ENCODE measurements at regions not wholly inside any gene's neighbourhood (a gene's known extent, or its start where the extent isn't known, plus 50 kb on each side); places are given as distances from the start of the nearest gene placed in this dataset.

DNA sequence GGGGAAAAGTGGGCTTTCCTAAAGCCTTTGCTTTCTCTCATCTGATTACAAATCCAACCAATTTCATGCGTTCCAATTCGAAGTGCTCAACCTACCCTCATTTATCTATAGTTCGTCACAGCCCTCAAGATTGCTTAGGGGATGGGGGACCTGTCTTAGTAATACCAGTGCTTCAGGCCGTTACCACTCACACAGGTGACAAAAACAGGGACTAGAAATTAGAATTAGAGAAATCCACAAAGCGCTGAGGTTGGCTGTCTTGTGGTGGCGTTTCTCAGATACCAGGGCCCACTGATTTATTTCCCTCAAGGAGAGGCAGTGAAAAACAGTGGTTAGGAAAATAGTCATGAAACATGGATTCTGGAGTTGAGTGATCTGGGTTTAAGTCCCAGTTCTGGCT is 121.6 kb upstream of the SPACA1 start:
- H3K4me3 ChIP-seq = peak overlapping the region in 1 of 8 donors; percentile 2
- H3K27ac ChIP-seq = peak overlapping the region in 3 of 8 donors; percentile 12 to 45 (median 39)
- no peaks in the 10 kb centered on the region for H3K9me3 ChIP-seq
- intact Hi-C loops (cut with DNase I; ENCODE audit: low total_unique reads) = loop anchor here (10.0 kb wide), 1 partner anchor 859 kb away; no protein-coding TSS in a partner anchor
- TF ChIP-seq POLR2A (IDR thresholded peaks at IDR 0.05) (no peak), POLR2AphosphoS5 (IDR thresholded peaks at IDR 0.05) (no peak)
- TF ChIP-seq, protein P1, sequence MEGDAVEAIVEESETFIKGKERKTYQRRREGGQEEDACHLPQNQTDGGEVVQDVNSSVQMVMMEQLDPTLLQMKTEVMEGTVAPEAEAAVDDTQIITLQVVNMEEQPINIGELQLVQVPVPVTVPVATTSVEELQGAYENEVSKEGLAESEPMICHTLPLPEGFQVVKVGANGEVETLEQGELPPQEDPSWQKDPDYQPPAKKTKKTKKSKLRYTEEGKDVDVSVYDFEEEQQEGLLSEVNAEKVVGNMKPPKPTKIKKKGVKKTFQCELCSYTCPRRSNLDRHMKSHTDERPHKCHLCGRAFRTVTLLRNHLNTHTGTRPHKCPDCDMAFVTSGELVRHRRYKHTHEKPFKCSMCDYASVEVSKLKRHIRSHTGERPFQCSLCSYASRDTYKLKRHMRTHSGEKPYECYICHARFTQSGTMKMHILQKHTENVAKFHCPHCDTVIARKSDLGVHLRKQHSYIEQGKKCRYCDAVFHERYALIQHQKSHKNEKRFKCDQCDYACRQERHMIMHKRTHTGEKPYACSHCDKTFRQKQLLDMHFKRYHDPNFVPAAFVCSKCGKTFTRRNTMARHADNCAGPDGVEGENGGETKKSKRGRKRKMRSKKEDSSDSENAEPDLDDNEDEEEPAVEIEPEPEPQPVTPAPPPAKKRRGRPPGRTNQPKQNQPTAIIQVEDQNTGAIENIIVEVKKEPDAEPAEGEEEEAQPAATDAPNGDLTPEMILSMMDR (IDR thresholded peaks at IDR 0.05 in 8 of 11, conservative IDR thresholded peaks at IDR 0.05 in 3 of 11) = no peak
- H3K36me3 ChIP-seq = no peaks in the 10 kb centered on the region
- 83 to 89% (median 85%) methylated on average over 6 of the region's 6 CpGs for WGBS, 5 donors
- H3K4me1 ChIP-seq = peaks cover 7 to 69% (median 48%) of the 10 kb centered on the region in 6 donors
- no peaks in the 10 kb centered on the region for H3K27me3 ChIP-seq (replicated peaks in 1 of 7)
- DNase-seq = no peak

DNA sequence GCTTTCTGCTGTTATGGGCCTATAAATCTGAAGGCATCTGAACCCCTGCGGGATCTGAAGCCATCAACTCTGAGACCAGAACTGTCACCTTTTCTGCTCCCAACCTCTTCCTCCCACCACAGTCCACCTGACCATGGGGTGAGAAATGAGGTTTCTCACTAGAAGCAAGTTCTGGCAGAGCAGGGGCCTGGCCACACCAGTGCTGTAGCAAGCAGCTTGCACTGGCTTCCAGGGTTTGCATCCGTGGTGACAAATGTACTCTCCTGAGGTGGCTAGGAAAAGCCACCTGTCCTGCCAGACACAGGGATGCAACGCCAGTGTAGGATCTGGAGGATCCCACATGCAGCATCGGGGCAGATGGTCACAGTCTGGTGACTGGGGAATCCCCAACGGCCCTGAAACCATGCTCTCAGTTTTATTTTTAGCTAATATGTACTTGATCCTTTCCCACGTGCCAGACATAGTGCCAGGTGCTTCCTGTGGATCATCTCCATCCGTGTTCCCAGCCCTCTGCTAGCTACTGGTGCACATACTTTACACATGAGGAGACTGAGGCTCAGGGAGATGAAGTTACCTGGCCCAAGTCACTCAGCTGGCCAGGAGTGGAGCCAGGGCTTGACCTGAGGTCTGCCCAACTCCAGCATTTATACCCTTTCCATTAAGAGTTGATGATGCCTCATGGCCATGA is 122.1 kb upstream of the SPACA1 start:
- H3K27me3 ChIP-seq (replicated peaks in 1 of 7) = no peaks in the 10 kb centered on the region
- H3K4me3 ChIP-seq = peak overlapping the region in 1 of 8 donors; percentile 2
- WGBS, 5 donors = 24 to 37% (median 30%) methylated on average over 7 of the region's 7 CpGs
- H3K36me3 ChIP-seq = no peaks in the 10 kb centered on the region
- H3K27ac ChIP-seq = peak overlapping the region in 4 of 8 donors; percentile 8 to 45 (median 38)
- H3K9me3 ChIP-seq = no peaks in the 10 kb centered on the region
- intact Hi-C loops (cut with DNase I; ENCODE audit: low total_unique reads) = loop anchor here (10.0 kb wide), 1 partner anchor 859 kb away; no protein-coding TSS in a partner anchor
- TF ChIP-seq POLR2A (IDR thresholded peaks at IDR 0.05) (no peak), POLR2AphosphoS5 (IDR thresholded peaks at IDR 0.05) (peak in 2 of 3 donors; percentile 59 to 67)
- peaks cover 7 to 74% (median 48%) of the 10 kb centered on the region in 6 donors for H3K4me1 ChIP-seq
- DNase-seq = peak; percentile 83

DNA sequence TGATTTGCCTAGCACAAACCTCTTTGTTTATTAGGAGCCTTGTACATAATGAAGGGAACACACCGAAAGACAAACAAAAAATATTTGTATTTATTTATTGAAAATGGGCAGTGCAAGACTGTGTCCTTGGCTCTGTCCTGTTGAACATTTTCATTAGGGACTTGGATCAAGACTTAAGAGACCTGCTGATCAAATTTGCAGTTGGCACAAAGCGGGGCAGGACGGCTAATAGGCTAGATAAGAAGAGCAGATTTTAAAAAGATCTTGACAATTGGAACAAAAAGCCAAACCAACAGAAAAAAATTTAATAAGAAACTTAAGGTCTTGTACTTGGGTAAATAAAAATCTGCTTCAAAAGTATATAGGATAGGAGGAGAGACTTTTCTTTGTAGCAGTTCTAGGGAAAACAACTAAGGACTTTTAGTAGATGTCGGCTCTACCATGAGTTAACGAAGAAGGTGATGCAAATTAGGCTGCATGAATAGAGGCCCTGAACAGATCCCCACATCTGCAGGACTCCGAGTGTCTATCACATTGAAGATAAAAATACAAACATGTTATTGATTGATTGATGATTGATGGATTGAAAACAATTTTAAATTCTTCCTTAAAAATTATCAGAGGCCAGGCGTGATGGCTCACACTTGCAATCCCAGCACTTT is 124.1 kb upstream of the SPACA1 start:
- no peaks in the 10 kb centered on the region for H3K36me3 ChIP-seq
- H3K27me3 ChIP-seq (replicated peaks in 1 of 7) = no peaks in the 10 kb centered on the region
- H3K27ac ChIP-seq = peak overlapping the region in 5 of 8 donors; percentile 49 to 82 (median 71)
- WGBS, 5 donors = 82 to 91% (median 84%) methylated on average over 7 of the region's 7 CpGs
- H3K4me1 ChIP-seq = peaks cover 0 to 69% (median 42%) of the 10 kb centered on the region in 6 donors
- no peak overlapping the region for H3K4me3 ChIP-seq
- no peaks in the 10 kb centered on the region for H3K9me3 ChIP-seq
- TF ChIP-seq, protein P1 (IDR thresholded peaks at IDR 0.05 in 8 of 11, conservative IDR thresholded peaks at IDR 0.05 in 3 of 11) = no peak
- TF ChIP-seq POLR2A (IDR thresholded peaks at IDR 0.05) = no peak
- no peak for TF ChIP-seq POLR2AphosphoS5 (IDR thresholded peaks at IDR 0.05)
- intact Hi-C loops (cut with DNase I; ENCODE audit: low total_unique reads) = loop anchor here (10.0 kb wide), 1 partner anchor 861 kb away; no protein-coding TSS in a partner anchor
- DNase-seq = no peak

GRCh38 chr6:87922947-87923330 is 124.7 kb upstream of the SPACA1 start:
- no peak overlapping the region for H3K4me3 ChIP-seq
- H3K36me3 ChIP-seq = no peaks in the 10 kb centered on the region
- no peaks in the 10 kb centered on the region for H3K9me3 ChIP-seq
- H3K4me1 ChIP-seq = peaks cover 0 to 75% (median 42%) of the 10 kb centered on the region in 6 donors
- DNase-seq = peak; percentile 85
- H3K27ac ChIP-seq = peak overlapping the region in 5 of 8 donors; percentile 49 to 82 (median 71)
- WGBS, 5 donors = 11 to 27% (median 17%) methylated on average over 2 of the region's 2 CpGs
- TF ChIP-seq, protein P1 (IDR thresholded peaks at IDR 0.05 in 8 of 11, conservative IDR thresholded peaks at IDR 0.05 in 3 of 11) = no peak
- peak in 2 of 3 donors; percentile 25 to 52 for TF ChIP-seq POLR2AphosphoS5 (IDR thresholded peaks at IDR 0.05)
- TF ChIP-seq POLR2A (IDR thresholded peaks at IDR 0.05) = no peak
- intact Hi-C loops (cut with DNase I; ENCODE audit: low total_unique reads) = loop anchor here (10.0 kb wide), 1 partner anchor 862 kb away; no protein-coding TSS in a partner anchor
- no peaks in the 10 kb centered on the region for H3K27me3 ChIP-seq (replicated peaks in 1 of 7)
